ENCODE measurements at regions not wholly inside any gene's neighbourhood (a gene's known extent, or its start where the extent isn't known, plus 50 kb on each side); places are given as distances from the start of the nearest gene placed in this dataset.
A peak's percentile ranks its signal among the peaks of the same experiment; 100 is the strongest.

- H3K27ac ChIP-seq (replicated peaks; ENCODE audit: low read length): no peak overlapping the region
- H2BK5ac ChIP-seq (ENCODE audit: low read length): no peak overlapping the region
- peak overlapping the region; percentile 96 for H2BK15ac ChIP-seq (ENCODE audit: low read length)
- H3K79me1 ChIP-seq (ENCODE audit: low read depth, low read length): peaks cover 2% of the 10 kb centered on the region
- peaks cover 0 to 3% of the 10 kb centered on the region in 2 donors for H3K9me3 ChIP-seq (replicated peaks in 1 of 2; ENCODE audit: control insufficient read depth in 2 of 2, insufficient read depth in 1 of 2, low read depth in 1 of 2, low read length in 2 of 2)
- peak overlapping the region; percentile 68 for H3K23ac ChIP-seq (ENCODE audit: low read depth, low read length, poor library complexity)
- peak overlapping the region; percentile 87 for H3K9ac ChIP-seq (ENCODE audit: low read depth, low read length, poor library complexity)
- peaks cover 5 to 6% of the 10 kb centered on the region in 2 donors for H3K4me1 ChIP-seq (ENCODE audit: control insufficient read depth in 2 of 2, insufficient read depth in 1 of 2, low read depth in 1 of 2, low read length in 2 of 2)
- peaks cover 0 to 20% (median 9%) of the 10 kb centered on the region in 3 experiments for H3K27me3 ChIP-seq (ENCODE audit: control insufficient read depth in 3 of 3, insufficient read depth in 3 of 3, low read depth in 1 of 3, low read length in 3 of 3)
- peak; percentile 99 for DNase-seq (ENCODE audit: low spot score)
- no peak overlapping the region for H2BK120ac ChIP-seq (ENCODE audit: low read depth, low read length)
- no CpG with 5 or more reads among the region's 84 CpGs for WGBS, 2 donors (ENCODE audit: extremely low coverage in 2 of 2, insufficient read length in 2 of 2, insufficient replicate concordance in 1 of 2)
- H3K36me3 ChIP-seq (replicated peaks in 1 of 2; ENCODE audit: control insufficient read depth in 2 of 2, insufficient read depth in 2 of 2, low read length in 2 of 2): no peaks in the 10 kb centered on the region
- H4K8ac ChIP-seq (ENCODE audit: low read depth, low read length): no peak overlapping the region
- H2AFZ ChIP-seq (ENCODE audit: low read length): peak overlapping the region; percentile 94
- no peak overlapping the region for H4K91ac ChIP-seq (ENCODE audit: low read depth, low read length, poor library complexity)
- H3K4me3 ChIP-seq (ENCODE audit: low read length in 2 of 2): peak overlapping the region; percentile 89 to 94
- H3K4ac ChIP-seq (ENCODE audit: low read length): no peak overlapping the region
- H2AK5ac ChIP-seq (ENCODE audit: low read depth, low read length): peak overlapping the region; percentile 91
- no peak overlapping the region for H2BK12ac ChIP-seq (ENCODE audit: low read length)
- H3K18ac ChIP-seq (ENCODE audit: low read length): peak overlapping the region; percentile 87
- H3K4me2 ChIP-seq (ENCODE audit: insufficient read depth, low read length, poor library complexity, severe bottlenecking): peak overlapping the region; percentile 80
- H3K14ac ChIP-seq (ENCODE audit: low read length): peak overlapping the region; percentile 59
These were observed 59.0 kb upstream of the WNT7B start for GRCh38 chr22:46035742-46036557.

DNA sequence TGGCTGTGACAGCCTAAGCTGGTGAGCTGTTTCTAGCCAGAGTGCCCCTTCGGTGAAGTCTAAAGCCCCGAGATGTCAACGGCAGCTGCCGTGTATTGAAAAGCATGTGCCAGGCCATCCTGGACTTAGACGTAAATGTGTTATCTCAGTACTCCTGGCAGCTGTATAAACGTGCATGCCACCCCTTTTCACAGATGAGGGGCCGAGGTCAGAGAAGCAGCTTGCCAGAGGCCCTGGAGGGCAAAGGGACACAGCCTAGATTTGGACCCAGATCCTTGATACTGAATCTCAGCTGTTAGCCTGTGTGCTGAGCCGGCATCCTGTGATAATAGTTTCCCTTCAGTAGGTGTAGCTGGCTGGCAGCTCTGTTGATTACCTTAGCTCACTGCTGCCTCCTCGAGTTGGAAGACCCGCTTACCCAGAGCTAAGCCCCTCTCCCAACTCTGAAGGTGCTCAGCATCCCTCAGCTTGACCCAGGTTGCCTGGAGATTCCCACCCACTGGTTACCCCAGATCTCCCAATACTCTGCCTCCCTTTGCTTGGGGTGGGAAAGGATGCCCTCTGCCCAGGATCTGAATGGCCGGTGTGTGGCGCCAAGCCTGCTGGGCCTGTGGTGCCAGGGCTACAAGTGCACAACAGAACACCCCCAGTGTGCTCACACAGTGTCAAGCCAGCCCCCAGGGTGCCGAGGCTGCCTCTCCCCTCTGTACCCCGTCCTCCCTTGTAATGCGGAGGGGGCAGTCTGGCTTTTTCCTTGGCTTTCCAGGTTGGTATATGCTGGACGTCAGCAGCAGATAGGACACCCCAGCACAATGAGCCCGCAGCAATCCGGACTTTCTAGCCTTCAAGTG lies 59.8 kb upstream of the WNT7B start:
- Histone ChIP-seq H3K14ac (ENCODE audit: low read length) (peak overlapping the region; percentile 59), H3K27me3 (ENCODE audit: control insufficient read depth in 3 of 3, insufficient read depth in 3 of 3, low read depth in 1 of 3, low read length in 3 of 3) (peaks cover 0 to 27% (median 14%) of the 10 kb centered on the region in 3 experiments), H3K36me3 (replicated peaks in 1 of 2; ENCODE audit: control insufficient read depth in 2 of 2, insufficient read depth in 2 of 2, low read length in 2 of 2) (no peaks in the 10 kb centered on the region), H4K91ac (ENCODE audit: low read depth, low read length, poor library complexity) (no peak overlapping the region), H3K4me2 (ENCODE audit: insufficient read depth, low read length, poor library complexity, severe bottlenecking) (peak overlapping the region; percentile 80), H3K23ac (ENCODE audit: low read depth, low read length, poor library complexity) (peak overlapping the region; percentile 68), H3K9me3 (replicated peaks in 1 of 2; ENCODE audit: control insufficient read depth in 2 of 2, insufficient read depth in 1 of 2, low read depth in 1 of 2, low read length in 2 of 2) (peaks cover 0 to 3% of the 10 kb centered on the region in 2 donors), H3K4me1 (ENCODE audit: control insufficient read depth in 2 of 2, insufficient read depth in 1 of 2, low read depth in 1 of 2, low read length in 2 of 2) (peaks cover 5 to 6% of the 10 kb centered on the region in 2 donors), H2BK12ac (ENCODE audit: low read length) (peak overlapping the region; percentile 14), H3K18ac (ENCODE audit: low read length) (peak overlapping the region; percentile 87), H2AK5ac (ENCODE audit: low read depth, low read length) (peak overlapping the region; percentile 91), H3K4ac (ENCODE audit: low read length) (no peak overlapping the region), H2AFZ (ENCODE audit: low read length) (peak overlapping the region; percentile 94), H4K8ac (ENCODE audit: low read depth, low read length) (no peak overlapping the region), H3K4me3 (ENCODE audit: low read length in 2 of 2) (peak overlapping the region; percentile 89 to 94), H2BK15ac (ENCODE audit: low read length) (peak overlapping the region; percentile 96), H2BK5ac (ENCODE audit: low read length) (no peak overlapping the region), H3K9ac (ENCODE audit: low read depth, low read length, poor library complexity) (peak overlapping the region; percentile 87), H3K79me1 (ENCODE audit: low read depth, low read length) (peaks cover 2% of the 10 kb centered on the region), H3K27ac (replicated peaks; ENCODE audit: low read length) (no peak overlapping the region), H2BK120ac (ENCODE audit: low read depth, low read length) (no peak overlapping the region)
- WGBS, 2 donors (ENCODE audit: extremely low coverage in 2 of 2, insufficient read length in 2 of 2, insufficient replicate concordance in 1 of 2): no CpG with 5 or more reads among the region's 18 CpGs
- no peak for DNase-seq (ENCODE audit: low spot score)

- peaks cover 0 to 3% of the 10 kb centered on the region in 2 donors for H3K9me3 ChIP-seq (replicated peaks in 1 of 2; ENCODE audit: control insufficient read depth in 2 of 2, insufficient read depth in 1 of 2, low read depth in 1 of 2, low read length in 2 of 2)
These were observed 61.2 kb upstream of the WNT7B start for GRCh38 chr22:46038174-46038487.

More at GRCh38 chr22:46038174-46038487, 61.2 kb upstream of the WNT7B start:
- H3K9ac ChIP-seq (ENCODE audit: low read depth, low read length, poor library complexity): no peak overlapping the region
- H3K14ac ChIP-seq (ENCODE audit: low read length): no peak overlapping the region
- H3K4me1 ChIP-seq (ENCODE audit: control insufficient read depth in 2 of 2, insufficient read depth in 1 of 2, low read depth in 1 of 2, low read length in 2 of 2): peaks cover 5 to 6% of the 10 kb centered on the region in 2 donors
- DNase-seq (ENCODE audit: low spot score): no peak
- H3K4me2 ChIP-seq (ENCODE audit: insufficient read depth, low read length, poor library complexity, severe bottlenecking): no peak overlapping the region
- H3K18ac ChIP-seq (ENCODE audit: low read length): no peak overlapping the region
- no peak overlapping the region for H3K4me3 ChIP-seq (ENCODE audit: low read length in 2 of 2)
- H2BK5ac ChIP-seq (ENCODE audit: low read length): no peak overlapping the region
- no peak overlapping the region for H2BK15ac ChIP-seq (ENCODE audit: low read length)
- H2AFZ ChIP-seq (ENCODE audit: low read length): no peak overlapping the region
- no peak overlapping the region for H2AK5ac ChIP-seq (ENCODE audit: low read depth, low read length)
- H2BK120ac ChIP-seq (ENCODE audit: low read depth, low read length): no peak overlapping the region
- H3K23ac ChIP-seq (ENCODE audit: low read depth, low read length, poor library complexity): no peak overlapping the region
- H4K91ac ChIP-seq (ENCODE audit: low read depth, low read length, poor library complexity): no peak overlapping the region
- H2BK12ac ChIP-seq (ENCODE audit: low read length): no peak overlapping the region
- peaks cover 2% of the 10 kb centered on the region for H3K79me1 ChIP-seq (ENCODE audit: low read depth, low read length)
- no CpG with 5 or more reads among the region's 2 CpGs for WGBS, 2 donors (ENCODE audit: extremely low coverage in 2 of 2, insufficient read length in 2 of 2, insufficient replicate concordance in 1 of 2)
- H3K27ac ChIP-seq (replicated peaks; ENCODE audit: low read length): no peak overlapping the region
- no peaks in the 10 kb centered on the region for H3K36me3 ChIP-seq (replicated peaks in 1 of 2; ENCODE audit: control insufficient read depth in 2 of 2, insufficient read depth in 2 of 2, low read length in 2 of 2)
- H4K8ac ChIP-seq (ENCODE audit: low read depth, low read length): no peak overlapping the region
- H3K4ac ChIP-seq (ENCODE audit: low read length): no peak overlapping the region
- H3K27me3 ChIP-seq (ENCODE audit: control insufficient read depth in 3 of 3, insufficient read depth in 3 of 3, low read depth in 1 of 3, low read length in 3 of 3): peaks cover 4 to 31% (median 22%) of the 10 kb centered on the region in 3 experiments
